Nephron (organoid): ENCODE measurements at regions not wholly inside any gene's neighbourhood (a gene's known extent, or its start where the extent isn't known, plus 50 kb on each side); places are given as distances from the start of the nearest gene placed in this dataset.

Source experiments
- H3K27ac Mint-ChIP-seq, 3 experiments: 2 replicates each; pipeline ENCODE4 v1.8.0; 2020; ENCODE audit warnings: mixed read lengths in 3 of 3, mild to moderate bottlenecking in 2 of 3, moderate library complexity in 1 of 3
- H3K27me3 Mint-ChIP-seq: 2 replicates; pipeline ENCODE4 v1.8.0; 2021; ENCODE audit warnings: low read depth, mild to moderate bottlenecking, moderate library complexity, mixed read lengths
- H3K36me3 Mint-ChIP-seq: 2 replicates; pipeline ENCODE4 v1.8.0; 2020; ENCODE audit warnings: low read depth, mixed read lengths
- H3K4me1 Mint-ChIP-seq: 2 replicates; pipeline ENCODE4 v1.8.0; 2020; ENCODE audit warnings: mixed read lengths
- H3K4me3 Mint-ChIP-seq, 3 experiments: 2 replicates each; pipeline ENCODE4 v1.8.0; 2020; ENCODE audit warnings: mild to moderate bottlenecking in 3 of 3, mixed read lengths in 3 of 3, moderate library complexity in 2 of 3
- H3K9me3 Mint-ChIP-seq: 2 replicates; pipeline ENCODE4 v1.8.0; 2020; ENCODE audit warnings: mixed read lengths
- TF ChIP-seq, protein P1 (sequence below), 3 experiments: fragments of 200-600 bp; sonication (generic); IDR thresholded peaks; one replicate each; pipeline ENCODE4 v1.5.0; 2021; ENCODE audit warnings: antibody characterized with exemption in 3 of 3; ENCODE audit not compliant: unreplicated experiment in 3 of 3

DNA sequence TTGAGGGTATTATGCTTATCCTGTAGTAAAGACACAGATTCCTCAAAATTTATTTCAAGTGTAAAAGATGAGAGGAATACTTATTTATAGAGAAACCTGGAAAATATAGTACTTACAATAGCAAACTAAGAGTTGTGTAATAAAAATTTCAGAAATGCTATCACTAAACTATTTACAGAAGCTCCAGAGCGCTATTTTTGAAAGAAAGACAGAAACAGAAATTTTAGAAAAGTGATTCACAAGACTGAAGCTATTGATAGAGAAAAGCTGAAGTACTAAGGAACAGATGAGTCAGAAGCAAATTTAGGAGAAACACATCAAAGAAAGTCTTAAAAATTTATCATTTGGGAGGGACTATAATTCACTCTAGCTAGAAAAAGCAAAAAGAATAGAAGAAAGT is 1174.2 kb downstream of the DIAPH3 start:
- no peaks in the 10 kb centered on the region for H3K4me1 Mint-ChIP-seq
- TF ChIP-seq, protein P1, sequence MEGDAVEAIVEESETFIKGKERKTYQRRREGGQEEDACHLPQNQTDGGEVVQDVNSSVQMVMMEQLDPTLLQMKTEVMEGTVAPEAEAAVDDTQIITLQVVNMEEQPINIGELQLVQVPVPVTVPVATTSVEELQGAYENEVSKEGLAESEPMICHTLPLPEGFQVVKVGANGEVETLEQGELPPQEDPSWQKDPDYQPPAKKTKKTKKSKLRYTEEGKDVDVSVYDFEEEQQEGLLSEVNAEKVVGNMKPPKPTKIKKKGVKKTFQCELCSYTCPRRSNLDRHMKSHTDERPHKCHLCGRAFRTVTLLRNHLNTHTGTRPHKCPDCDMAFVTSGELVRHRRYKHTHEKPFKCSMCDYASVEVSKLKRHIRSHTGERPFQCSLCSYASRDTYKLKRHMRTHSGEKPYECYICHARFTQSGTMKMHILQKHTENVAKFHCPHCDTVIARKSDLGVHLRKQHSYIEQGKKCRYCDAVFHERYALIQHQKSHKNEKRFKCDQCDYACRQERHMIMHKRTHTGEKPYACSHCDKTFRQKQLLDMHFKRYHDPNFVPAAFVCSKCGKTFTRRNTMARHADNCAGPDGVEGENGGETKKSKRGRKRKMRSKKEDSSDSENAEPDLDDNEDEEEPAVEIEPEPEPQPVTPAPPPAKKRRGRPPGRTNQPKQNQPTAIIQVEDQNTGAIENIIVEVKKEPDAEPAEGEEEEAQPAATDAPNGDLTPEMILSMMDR (IDR thresholded peaks at IDR 0.05; ENCODE audit: unreplicated experiment in 3 of 3): no peak
- H3K4me3 Mint-ChIP-seq: no peak overlapping the region
- H3K36me3 Mint-ChIP-seq: peaks cover 3% of the 10 kb centered on the region
- H3K9me3 Mint-ChIP-seq: peaks cover 4% of the 10 kb centered on the region
- no peaks in the 10 kb centered on the region for H3K27me3 Mint-ChIP-seq
- H3K27ac Mint-ChIP-seq: no peak overlapping the region

DNA sequence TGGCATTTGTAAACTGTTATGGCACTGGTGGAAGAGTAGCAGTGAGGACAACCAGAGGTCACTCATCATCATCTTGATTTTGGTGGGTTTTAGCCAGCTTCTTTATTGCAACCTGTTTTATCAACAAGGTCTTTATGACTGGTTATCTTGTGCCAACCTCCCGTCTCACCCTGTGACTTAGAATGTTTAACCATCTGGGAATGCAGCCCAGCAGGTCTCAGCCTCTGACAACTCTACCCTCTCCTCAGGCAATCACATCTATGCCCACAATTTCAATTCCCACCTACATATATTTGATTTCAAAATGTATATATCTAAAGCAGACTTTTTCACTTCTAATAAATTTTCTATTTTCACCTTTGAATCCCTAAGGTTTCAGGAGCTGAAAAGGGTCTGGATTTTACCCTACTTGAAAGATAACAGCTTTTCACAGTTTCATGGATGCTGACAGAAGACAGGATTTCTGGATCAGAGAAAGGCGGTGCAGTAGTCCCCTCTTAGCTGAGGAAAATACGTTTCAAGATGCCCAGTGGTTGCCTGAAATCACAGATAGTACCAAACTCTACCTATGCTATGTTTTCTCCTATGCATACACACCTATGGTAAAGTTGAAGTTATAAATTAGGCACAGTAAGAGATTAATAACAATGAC is 1171.8 kb downstream of the DIAPH3 start:
- no peaks in the 10 kb centered on the region for H3K36me3 Mint-ChIP-seq
- no peak overlapping the region for H3K4me3 Mint-ChIP-seq
- H3K9me3 Mint-ChIP-seq: no peaks in the 10 kb centered on the region
- no peaks in the 10 kb centered on the region for H3K27me3 Mint-ChIP-seq
- TF ChIP-seq, protein P1 (IDR thresholded peaks at IDR 0.05; ENCODE audit: unreplicated experiment in 3 of 3): no peak
- H3K27ac Mint-ChIP-seq: peak overlapping the region in 1 of 3 experiments; percentile 34
- H3K4me1 Mint-ChIP-seq: no peaks in the 10 kb centered on the region

DNA sequence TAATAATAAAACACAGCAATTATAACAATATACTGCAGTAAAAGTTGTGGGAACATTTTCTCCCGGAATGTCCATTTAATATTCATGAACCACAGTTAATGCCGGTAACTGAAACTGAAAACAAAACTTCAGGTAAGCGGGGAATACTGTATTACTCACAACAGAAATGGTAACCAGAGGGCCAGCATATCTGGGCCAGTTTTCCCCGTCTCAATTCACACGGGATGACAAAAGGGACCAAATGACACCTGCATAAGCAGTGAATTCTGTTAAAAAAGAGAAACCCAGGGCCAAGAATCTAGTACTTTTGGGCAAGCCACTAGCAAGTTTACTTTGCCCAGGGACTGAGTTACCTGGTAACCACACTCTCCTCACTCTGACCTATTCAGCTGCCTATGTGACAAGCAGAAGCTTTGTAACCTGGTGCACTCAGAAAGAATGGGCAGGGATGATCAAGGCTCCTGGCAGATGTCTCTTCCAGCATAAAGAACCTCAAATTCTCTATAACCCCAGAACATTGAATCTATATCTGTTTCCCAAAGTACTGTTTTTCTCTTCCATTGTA is 1171.2 kb downstream of the DIAPH3 start:
- TF ChIP-seq, protein P1 (IDR thresholded peaks at IDR 0.05; ENCODE audit: unreplicated experiment in 3 of 3): no peak
- Mint-ChIP-seq H3K9me3 (no peaks in the 10 kb centered on the region), H3K27ac (peak overlapping the region in 1 of 3 experiments; percentile 34), H3K36me3 (no peaks in the 10 kb centered on the region), H3K27me3 (no peaks in the 10 kb centered on the region), H3K4me1 (no peaks in the 10 kb centered on the region), H3K4me3 (no peak overlapping the region)

DNA sequence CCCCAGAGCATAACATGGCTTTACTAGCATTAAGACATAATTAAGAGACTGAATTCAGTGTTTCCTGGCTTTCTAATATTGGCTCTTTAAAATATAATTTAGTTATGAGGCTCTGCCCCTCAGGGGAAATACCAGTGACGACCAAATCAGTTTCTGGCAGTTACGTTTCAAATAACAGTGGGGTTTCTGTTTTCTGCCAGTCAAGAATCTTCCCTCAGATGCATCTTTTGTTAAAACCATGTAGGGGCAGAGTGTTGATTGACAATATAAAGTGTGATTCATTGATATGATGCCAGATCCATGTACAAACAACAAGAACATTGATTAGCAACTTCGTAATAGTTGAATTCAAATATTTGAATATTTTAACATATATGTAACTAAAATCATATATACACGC is 1169.7 kb downstream of the DIAPH3 start:
- Mint-ChIP-seq H3K27me3 (no peaks in the 10 kb centered on the region), H3K4me1 (peaks cover 8% of the 10 kb centered on the region), H3K9me3 (no peaks in the 10 kb centered on the region), H3K27ac (no peak overlapping the region), H3K4me3 (no peak overlapping the region), H3K36me3 (no peaks in the 10 kb centered on the region)
- TF ChIP-seq, protein P1 (IDR thresholded peaks at IDR 0.05; ENCODE audit: unreplicated experiment in 3 of 3): no peak

DNA sequence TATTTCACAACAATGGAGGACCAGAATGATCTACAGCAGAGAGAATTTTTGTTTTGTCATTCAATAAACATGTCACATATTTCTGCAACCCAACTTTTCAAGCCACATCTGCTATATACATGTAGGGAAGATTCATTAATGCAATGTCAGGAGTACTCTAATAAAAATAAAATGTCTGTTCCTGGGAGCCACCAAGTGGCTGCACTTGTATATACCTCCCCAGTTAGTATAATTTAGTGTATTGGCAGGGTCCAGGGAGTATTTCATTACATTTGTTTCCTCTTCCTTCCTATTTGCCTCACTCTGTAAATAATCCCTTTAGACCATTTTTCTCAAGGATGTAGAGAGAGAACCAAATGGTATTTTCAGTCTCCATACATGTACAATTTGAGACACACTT is 1169.0 kb downstream of the DIAPH3 start:
- Mint-ChIP-seq H3K27me3 (no peaks in the 10 kb centered on the region), H3K4me3 (no peak overlapping the region), H3K4me1 (peaks cover 8% of the 10 kb centered on the region), H3K36me3 (no peaks in the 10 kb centered on the region), H3K27ac (no peak overlapping the region), H3K9me3 (no peaks in the 10 kb centered on the region)
- TF ChIP-seq, protein P1 (IDR thresholded peaks at IDR 0.05; ENCODE audit: unreplicated experiment in 3 of 3): peak in 2 of 3 experiments; percentile 21 to 34

DNA sequence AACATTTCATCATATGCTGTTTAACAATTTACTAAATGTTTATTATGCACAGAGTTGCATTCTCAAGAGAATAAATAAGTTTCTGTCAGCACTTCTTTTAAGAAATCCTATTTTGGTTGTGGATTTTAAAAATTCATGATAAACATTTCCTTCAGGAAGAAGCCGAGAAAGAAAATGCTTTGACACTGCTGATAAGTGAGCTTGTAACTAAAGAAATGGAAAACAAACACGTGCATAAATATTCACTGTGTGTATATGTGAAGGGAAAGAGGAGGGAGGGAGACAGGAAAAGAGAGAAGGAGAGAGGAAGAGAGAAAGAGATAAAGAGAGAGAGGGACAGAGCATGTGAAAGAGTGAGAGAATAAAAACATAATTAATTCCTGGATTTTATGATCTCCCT is 1165.0 kb downstream of the DIAPH3 start:
- TF ChIP-seq, protein P1 (IDR thresholded peaks at IDR 0.05; ENCODE audit: unreplicated experiment in 3 of 3): no peak
- Mint-ChIP-seq H3K4me3 (no peak overlapping the region), H3K4me1 (peaks cover 8% of the 10 kb centered on the region), H3K27ac (peak overlapping the region; percentile 12 to 72 (median 65)), H3K36me3 (no peaks in the 10 kb centered on the region), H3K9me3 (no peaks in the 10 kb centered on the region), H3K27me3 (no peaks in the 10 kb centered on the region)
